Effector memory CD4-positive, alpha-beta T cell (primary cell): ENCODE measurements at regions not wholly inside any gene's neighbourhood (a gene's known extent, or its start where the extent isn't known, plus 50 kb on each side); places are given as distances from the start of the nearest gene placed in this dataset.
"Not testable (repeated sequence)": the region's sequence is repeated elsewhere in the genome, so short reads cannot be mapped to it uniquely, and the experiment has no call there.

ENCODE experiments used
- DNase-seq, 3 donors: peaks; one replicate each; pipeline ENCODE4 v3.0.0-alpha.2; 2020
- H3K27ac ChIP-seq: 2 replicates; pipeline ENCODE4 v1.7.0; 2013; ENCODE audit warnings: mild to moderate bottlenecking, low read length, moderate library complexity; ENCODE audit not compliant: insufficient read depth, poor library complexity, severe bottlenecking
- H3K27me3 ChIP-seq: replicated peaks from 2 replicates; pipeline ENCODE4 v1.7.0; 2013; ENCODE audit warnings: mild to moderate bottlenecking, low read length; ENCODE audit not compliant: insufficient read depth, control insufficient read depth, poor library complexity, severe bottlenecking
- H3K36me3 ChIP-seq: 2 replicates; pipeline ENCODE4 v1.7.0; 2013; ENCODE audit warnings: mild to moderate bottlenecking, low read length, moderate library complexity; ENCODE audit not compliant: control insufficient read depth, insufficient read depth
- H3K4me1 ChIP-seq: 2 replicates; pipeline ENCODE4 v1.7.0; 2013; ENCODE audit warnings: low read length, mild to moderate bottlenecking; ENCODE audit not compliant: control insufficient read depth, insufficient read depth, poor library complexity, severe bottlenecking
- H3K4me3 ChIP-seq: 2 replicates; pipeline ENCODE4 v1.7.0; 2013; ENCODE audit warnings: low read length, low read depth, mild to moderate bottlenecking; ENCODE audit not compliant: insufficient read depth, poor library complexity, severe bottlenecking
- H3K9me3 ChIP-seq: 2 replicates; pipeline ENCODE4 v1.7.0; 2013; ENCODE audit warnings: mild to moderate bottlenecking, low read length, moderate library complexity; ENCODE audit not compliant: control insufficient read depth

- H3K9me3 ChIP-seq = peaks cover 3% of the 10 kb centered on the region
- H3K27ac ChIP-seq = no peak overlapping the region
- no peak for DNase-seq
- no peaks in the 10 kb centered on the region for H3K4me1 ChIP-seq
- no peaks in the 10 kb centered on the region for H3K36me3 ChIP-seq
- no peak overlapping the region for H3K4me3 ChIP-seq
- H3K27me3 ChIP-seq = no peaks in the 10 kb centered on the region
Observed at GRCh38 chr6:155861821-155862220, 406.2 kb upstream of the NOX3 start.

DNA sequence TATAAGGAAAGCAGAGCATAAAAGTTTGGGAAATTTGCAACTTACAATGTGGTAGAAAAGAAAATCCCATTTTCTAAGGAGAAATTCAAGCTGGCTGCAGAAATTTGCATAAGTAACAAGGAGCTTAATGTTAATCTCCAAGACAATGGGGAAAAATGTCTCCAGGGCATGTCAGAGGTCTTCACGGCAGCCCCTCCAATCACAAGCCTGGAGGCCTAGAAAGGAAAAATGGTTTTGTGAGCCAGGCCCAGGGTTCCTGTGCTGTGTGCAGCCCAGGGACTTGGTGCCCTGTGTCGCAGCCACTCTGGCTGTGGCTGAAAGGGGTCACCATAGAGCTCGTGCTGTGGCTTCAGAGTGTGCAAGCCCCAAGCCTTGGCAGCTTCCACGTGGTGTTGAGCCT is 403.3 kb upstream of the NOX3 start:
- not testable (repeated sequence) for H3K27ac ChIP-seq, H3K4me3 ChIP-seq, H3K36me3 ChIP-seq, H3K4me1 ChIP-seq, H3K27me3 ChIP-seq, DNase-seq, H3K9me3 ChIP-seq

DNA sequence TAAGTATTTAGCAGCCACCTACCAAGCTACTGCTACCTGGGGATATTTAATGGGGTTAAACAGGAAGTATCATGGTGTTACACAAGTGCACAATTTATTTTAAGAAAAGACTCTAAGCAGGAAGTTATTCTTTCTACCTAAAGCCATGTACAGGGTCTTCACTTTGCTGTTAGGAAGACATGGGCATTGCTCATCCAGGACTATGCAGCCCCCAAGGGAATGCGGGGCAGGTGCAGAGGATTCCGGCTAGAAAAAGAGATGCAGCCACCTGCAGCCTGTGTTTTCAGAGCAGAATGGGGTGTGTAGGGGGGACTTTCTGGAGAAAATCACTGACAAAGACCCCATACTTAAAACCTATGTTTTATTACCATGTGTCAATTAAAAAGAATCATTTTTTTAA is 399.1 kb upstream of the NOX3 start:
- DNase-seq = no peak
- Histone ChIP-seq H3K36me3 (no peaks in the 10 kb centered on the region), H3K4me3 (no peak overlapping the region), H3K4me1 (no peaks in the 10 kb centered on the region), H3K27ac (no peak overlapping the region), H3K9me3 (peaks cover 3% of the 10 kb centered on the region), H3K27me3 (no peaks in the 10 kb centered on the region)

DNA sequence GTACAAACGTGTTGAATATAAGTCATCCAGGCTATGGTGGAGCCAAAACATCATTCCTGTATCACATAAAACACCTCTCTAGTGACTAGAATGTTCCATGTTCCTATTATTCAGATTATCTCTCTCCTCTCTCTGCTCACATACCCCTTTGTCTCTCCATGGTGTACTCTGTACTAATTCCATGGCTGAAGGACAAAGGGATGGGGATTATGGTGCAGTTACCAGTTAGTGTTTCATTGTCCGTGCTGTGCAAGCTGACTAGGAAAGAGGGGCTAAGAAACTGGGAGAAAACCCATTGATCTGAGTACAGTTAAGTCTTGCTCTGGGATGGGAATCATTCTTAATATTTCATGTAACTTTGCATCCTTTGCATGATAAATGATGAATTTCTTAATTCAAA is 397.4 kb upstream of the NOX3 start:
- H3K27me3 ChIP-seq = no peaks in the 10 kb centered on the region
- no peak overlapping the region for H3K4me3 ChIP-seq
- H3K4me1 ChIP-seq = no peaks in the 10 kb centered on the region
- no peak for DNase-seq
- no peaks in the 10 kb centered on the region for H3K36me3 ChIP-seq
- no peak overlapping the region for H3K27ac ChIP-seq
- H3K9me3 ChIP-seq = peaks cover 2% of the 10 kb centered on the region

- Histone ChIP-seq H3K4me1 (no peaks in the 10 kb centered on the region), H3K9me3 (no peaks in the 10 kb centered on the region), H3K4me3 (no peak overlapping the region), H3K27me3 (no peaks in the 10 kb centered on the region), H3K36me3 (no peaks in the 10 kb centered on the region), H3K27ac (no peak overlapping the region)
- DNase-seq = no peak
Observed at GRCh38 chr6:155850408-155850841, 394.8 kb upstream of the NOX3 start.

DNA sequence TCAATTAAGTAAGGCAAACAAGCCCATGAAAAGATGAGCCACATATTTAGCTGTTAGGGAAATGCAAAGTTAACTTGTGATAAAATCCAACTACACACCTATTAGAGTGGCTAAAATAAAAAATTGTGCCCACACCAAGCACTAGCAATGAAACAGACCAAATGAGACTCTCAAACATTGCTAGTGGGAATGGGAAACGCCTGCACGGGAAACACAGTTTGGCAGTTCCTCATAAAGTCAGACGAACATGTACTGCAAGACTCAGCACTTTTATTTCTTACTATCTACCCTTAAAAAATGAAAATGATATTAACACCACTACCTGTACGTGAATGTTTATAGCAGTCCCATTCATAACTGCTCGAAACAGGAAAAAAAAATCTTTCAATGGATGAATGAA is 392.1 kb upstream of the NOX3 start:
- Histone ChIP-seq H3K27me3 (no peaks in the 10 kb centered on the region), H3K9me3 (no peaks in the 10 kb centered on the region), H3K27ac (no peak overlapping the region), H3K4me1 (no peaks in the 10 kb centered on the region), H3K4me3 (no peak overlapping the region), H3K36me3 (no peaks in the 10 kb centered on the region)
- DNase-seq = no peak

DNA sequence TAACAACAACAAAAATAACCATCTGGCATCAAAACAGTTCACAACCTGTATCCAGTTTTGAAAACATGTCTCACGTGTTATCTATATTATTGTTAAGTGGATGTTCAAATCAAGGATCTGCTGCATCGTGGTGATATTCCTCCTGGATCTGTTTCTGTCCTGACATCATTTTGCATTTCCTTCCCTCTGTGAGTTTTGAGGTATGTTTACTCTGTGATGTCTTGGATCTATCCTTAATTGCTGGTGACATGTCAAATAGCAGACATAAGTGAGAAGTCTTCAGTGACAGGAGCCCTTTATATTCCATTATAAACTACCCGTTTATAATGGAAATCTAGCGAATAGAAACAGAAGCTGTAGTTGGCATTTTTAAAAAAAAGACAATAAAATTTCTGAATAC is 381.8 kb upstream of the NOX3 start:
- H3K4me1 ChIP-seq = no peaks in the 10 kb centered on the region
- H3K27ac ChIP-seq = no peak overlapping the region
- no peak overlapping the region for H3K4me3 ChIP-seq
- no peaks in the 10 kb centered on the region for H3K36me3 ChIP-seq
- no peak for DNase-seq
- no peaks in the 10 kb centered on the region for H3K27me3 ChIP-seq
- no peaks in the 10 kb centered on the region for H3K9me3 ChIP-seq

DNA sequence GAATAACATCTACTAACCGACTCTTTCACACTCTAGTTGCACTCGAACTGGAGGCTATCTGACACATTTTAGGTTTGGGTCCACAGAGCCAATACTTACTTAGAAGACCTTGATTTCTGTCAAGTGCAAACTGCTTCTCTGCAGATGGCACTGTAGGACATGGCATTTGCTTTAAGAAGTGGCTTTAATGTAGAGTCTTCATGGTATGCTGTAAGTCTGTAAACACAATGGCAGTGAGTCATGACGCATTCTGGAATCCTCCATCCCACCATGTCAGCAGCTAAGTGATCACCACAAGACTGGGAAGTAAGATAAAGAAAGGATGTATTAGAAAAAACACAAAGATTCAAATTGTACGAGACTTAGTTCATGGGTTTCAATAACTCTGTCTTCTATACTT is 377.0 kb upstream of the NOX3 start:
- no peak overlapping the region for H3K4me3 ChIP-seq
- no peaks in the 10 kb centered on the region for H3K27me3 ChIP-seq
- no peaks in the 10 kb centered on the region for H3K36me3 ChIP-seq
- H3K27ac ChIP-seq = no peak overlapping the region
- no peaks in the 10 kb centered on the region for H3K9me3 ChIP-seq
- H3K4me1 ChIP-seq = no peaks in the 10 kb centered on the region
- DNase-seq = no peak

- Histone ChIP-seq H3K9me3 (no peaks in the 10 kb centered on the region), H3K4me1 (no peaks in the 10 kb centered on the region), H3K27ac (no peak overlapping the region), H3K36me3 (no peaks in the 10 kb centered on the region), H3K27me3 (no peaks in the 10 kb centered on the region), H3K4me3 (no peak overlapping the region)
- no peak for DNase-seq
Observed at GRCh38 chr6:155830531-155830930, 374.9 kb upstream of the NOX3 start.

GRCh38 chr6:155829646-155830045 is 374.0 kb upstream of the NOX3 start:
- no peak overlapping the region for H3K4me3 ChIP-seq
- no peak overlapping the region for H3K27ac ChIP-seq
- no peaks in the 10 kb centered on the region for H3K36me3 ChIP-seq
- no peaks in the 10 kb centered on the region for H3K27me3 ChIP-seq
- H3K4me1 ChIP-seq = no peaks in the 10 kb centered on the region
- no peaks in the 10 kb centered on the region for H3K9me3 ChIP-seq
- no peak for DNase-seq

DNA sequence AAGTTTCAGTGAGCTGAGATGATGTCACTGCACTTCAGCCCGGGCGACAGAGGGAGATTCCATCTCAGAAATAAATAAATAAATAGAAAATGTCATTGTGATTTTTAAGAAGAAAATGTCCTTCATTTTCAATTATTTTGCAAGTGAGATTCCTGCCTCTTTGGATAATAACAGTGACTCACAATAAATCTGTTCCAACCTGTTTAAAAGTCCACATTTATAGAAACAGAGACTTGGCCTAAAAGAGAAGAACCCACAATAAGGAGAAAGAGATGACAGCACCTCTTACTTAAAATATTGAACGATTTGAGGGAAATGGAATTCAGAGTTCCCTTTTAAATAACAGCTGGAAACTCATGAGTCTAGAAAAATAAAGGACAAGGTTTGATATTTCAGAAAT is 373.4 kb upstream of the NOX3 start:
- no peaks in the 10 kb centered on the region for H3K9me3 ChIP-seq
- DNase-seq = no peak
- H3K27ac ChIP-seq = no peak overlapping the region
- H3K4me3 ChIP-seq = no peak overlapping the region
- H3K4me1 ChIP-seq = no peaks in the 10 kb centered on the region
- no peaks in the 10 kb centered on the region for H3K27me3 ChIP-seq
- H3K36me3 ChIP-seq = no peaks in the 10 kb centered on the region
